Psoas muscle (tissue), 7 donors: ENCODE measurements at regions not wholly inside any gene's neighbourhood (a gene's known extent, or its start where the extent isn't known, plus 50 kb on each side); places are given as distances from the start of the nearest gene placed in this dataset.

ENCODE experiments used
- ATAC-seq, 4 donors: fragments of 200-7000 bp; cut with Tn5 transposase; one replicate each; pipeline ENCODE4 v1.9.1; 2020; ENCODE audit warnings: moderate library complexity in 3 of 4, mild to moderate bottlenecking in 2 of 4
- DNase-seq, 2 donors: peaks; one replicate each; pipeline ENCODE4 v3.0.0-alpha.2; 2020
- H3K27ac ChIP-seq: fragments of 200-600 bp; one replicate; pipeline ENCODE4 v1.8.0; 2022
- H3K27me3 ChIP-seq, 3 donors: fragments of 200-600 bp in 1 of 3; one replicate each; pipeline versions ENCODE4 v1.6.1 to v1.8.0; 2013 to 2022; ENCODE audit warnings: low read length in 2 of 3, mild to moderate bottlenecking in 2 of 3, moderate library complexity in 1 of 3; ENCODE audit not compliant: insufficient read depth in 3 of 3
- H3K36me3 ChIP-seq, 2 donors: fragments of 200-600 bp in 1 of 2; one replicate each; pipeline versions ENCODE4 v1.6.1 to v1.8.0; 2013 to 2022; ENCODE audit warnings: low read depth in 1 of 2, mild to moderate bottlenecking in 1 of 2, moderate library complexity in 1 of 2; ENCODE audit not compliant: insufficient read depth in 1 of 2
- H3K4me1 ChIP-seq: fragments of 200-600 bp; one replicate; pipeline ENCODE4 v1.8.0; 2022
- H3K4me3 ChIP-seq: fragments of 200-600 bp; one replicate; pipeline ENCODE4 v1.8.0; 2022; ENCODE audit warnings: mild to moderate bottlenecking
- H3K9me3 ChIP-seq: fragments of 200-600 bp; one replicate; pipeline ENCODE4 v1.8.0; 2022
- CTCF ChIP-seq: fragments of 200-600 bp; IDR thresholded peaks from one replicate; pipeline ENCODE4 v1.8.0; 2022; ENCODE audit warnings: antibody characterized with exemption
- WGBS, 3 donors: extraction: QIAGEN DNeasy Blood & Tissue Kit; methylation state at CpG; one replicate each; pipeline versions ENCODE4 v1.1.6 to v1.1.7; 2013; 5-methylcytosine and 5-hydroxymethylcytosine counted together
- intact Hi-C, 2 donors: fragments of 100-400 bp; cut with DNase I; formaldehyde crosslinking; loops; one replicate each; pipeline versions ENCODE4 v1.11.0 to v1.14.2; 2022
- donor health status: healthy with polysubstance abuse.
- donor health status: DM: no; HTN: no; CAD: no; lungs with moderate emphysema.
- donor health status: Bipolar disorder and iron deficiency.
- donor health status: healthy.
- donor health status: DM: yes; HTN: yes; CAD: no.
- donor health status: DM: no; HTN: no; CAD: no.
- donor health status: DM: yes; HTN: yes; CAD: no.

- Histone ChIP-seq H3K4me1 (no peaks in the 10 kb centered on the region), H3K27me3 (no peaks in the 10 kb centered on the region), H3K4me3 (no peak overlapping the region), H3K36me3 (no peaks in the 10 kb centered on the region), H3K27ac (no peak overlapping the region), H3K9me3 (no peaks in the 10 kb centered on the region)
- DNase-seq (no peak), ATAC-seq (no peak)
- 95 to 100% (median 96%) methylated on average over 3 of the region's 3 CpGs for WGBS, 3 donors
- TF ChIP-seq CTCF = no peak
- intact Hi-C loops = no loop called here
Measured at GRCh38 chr7:47216439-47216838, 365.5 kb downstream of the TNS3 start.

- WGBS, 3 donors = 76 to 84% (median 80%) methylated on average over 7 of the region's 7 CpGs
- intact Hi-C loops = no loop called here
- Histone ChIP-seq H3K27me3 (no peaks in the 10 kb centered on the region), H3K9me3 (peaks cover 1% of the 10 kb centered on the region), H3K4me3 (no peak overlapping the region), H3K36me3 (no peaks in the 10 kb centered on the region), H3K4me1 (no peaks in the 10 kb centered on the region), H3K27ac (no peak overlapping the region)
- DNase-seq (no peak), ATAC-seq (peak in 2 of 4 donors; percentile 16 to 22)
- TF ChIP-seq CTCF = no peak
Measured at GRCh38 chr7:47215640-47216039, 366.3 kb downstream of the TNS3 start.

- Histone ChIP-seq H3K36me3 (no peaks in the 10 kb centered on the region), H3K27me3 (no peaks in the 10 kb centered on the region), H3K9me3 (peaks cover 7% of the 10 kb centered on the region), H3K27ac (no peak overlapping the region), H3K4me3 (no peak overlapping the region), H3K4me1 (no peaks in the 10 kb centered on the region)
- intact Hi-C loops = no loop called here
- no peak for TF ChIP-seq CTCF
- 79 to 89% (median 88%) methylated on average over 4 of the region's 4 CpGs for WGBS, 3 donors
- ATAC-seq = peak in 2 of 4 donors; percentile 30 to 51
- peak; percentile 36 to 69 for DNase-seq
Measured at GRCh38 chr7:47215049-47215448, 366.9 kb downstream of the TNS3 start.

GRCh38 chr7:47213276-47213675 is 368.6 kb downstream of the TNS3 start:
- H3K36me3 ChIP-seq = no peaks in the 10 kb centered on the region
- TF ChIP-seq CTCF = no peak
- DNase-seq (no peak), ATAC-seq (no peak)
- peaks cover 9% of the 10 kb centered on the region for H3K9me3 ChIP-seq
- WGBS, 3 donors = 93 to 97% (median 94%) methylated on average over 5 of the region's 5 CpGs
- no peak overlapping the region for H3K4me3 ChIP-seq
- intact Hi-C loops = no loop called here
- no peaks in the 10 kb centered on the region for H3K27me3 ChIP-seq
- H3K4me1 ChIP-seq = no peaks in the 10 kb centered on the region
- no peak overlapping the region for H3K27ac ChIP-seq

- Histone ChIP-seq H3K4me1 (no peaks in the 10 kb centered on the region), H3K36me3 (no peaks in the 10 kb centered on the region), H3K27me3 (no peaks in the 10 kb centered on the region), H3K27ac (no peak overlapping the region), H3K9me3 (peaks cover 9% of the 10 kb centered on the region), H3K4me3 (no peak overlapping the region)
- intact Hi-C loops = no loop called here
- WGBS, 3 donors = 52 to 60% (median 55%) methylated on average over 5 of the region's 5 CpGs
- ATAC-seq = no peak
- no peak for TF ChIP-seq CTCF
- no peak for DNase-seq
Measured at GRCh38 chr7:47211519-47211973, 370.4 kb downstream of the TNS3 start.
